ENCODE measurements at regions not wholly inside any gene's neighbourhood (a gene's known extent, or its start where the extent isn't known, plus 50 kb on each side); places are given as distances from the start of the nearest gene placed in this dataset.

DNA sequence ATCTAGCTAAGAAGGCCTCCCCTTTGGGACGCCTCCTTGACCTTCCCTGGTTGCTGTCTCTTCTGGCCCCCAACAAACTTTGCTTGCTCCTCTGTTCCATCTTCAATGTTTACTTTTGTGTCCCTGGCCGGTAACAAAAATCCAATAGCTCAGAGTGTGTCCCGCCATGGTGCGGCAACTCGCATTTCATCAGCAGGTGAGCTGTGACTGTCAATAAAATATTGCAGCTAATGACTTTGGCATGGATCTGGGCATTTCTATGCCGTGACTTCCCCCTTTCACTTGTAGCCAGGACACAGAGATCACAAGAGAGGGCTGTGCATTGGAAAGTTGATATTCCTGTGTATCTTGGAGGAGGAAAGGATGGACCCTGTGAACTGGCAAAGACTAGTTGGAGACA is 317.6 kb downstream of the RPS24 start:
- H3K9me2 ChIP-seq (ENCODE audit: insufficient read depth) = no peaks in the 10 kb centered on the region
- H3K27ac ChIP-seq (ENCODE audit: low read depth, low read length) = no peak overlapping the region
- H3K27me3 ChIP-seq (ENCODE audit: insufficient read depth, low read length) = peaks cover 10% of the 10 kb centered on the region; the same call in 1 of the 2 replicates
- ChIA-PET CTCF (no interaction called here), POLR2A (no interaction called here), RAD21 (ENCODE audit: low non-redundant PET in 1 of 2, low total read pairs in 2 of 2, uncharacterized antibody in 2 of 2, unreplicated experiment in 2 of 2) (no interaction called here)
- H3K4me2 ChIP-seq (ENCODE audit: low read length) = no peak overlapping the region
- no peak overlapping the region for H2AFZ ChIP-seq (ENCODE audit: low read depth, low read length, poor library complexity, severe bottlenecking)
- intact Hi-C loops (cut with micrococcal nuclease) = no loop called here
- H3K9ac ChIP-seq (ENCODE audit: low read length) = no peak overlapping the region
- H3K36me3 ChIP-seq (ENCODE audit: control insufficient read depth in 1 of 2, insufficient read depth in 2 of 2, low read length in 2 of 2) = no peaks in the 10 kb centered on the region
- no TSS peak for BruUV-seq (replicated peaks)
- no peaks in the 10 kb centered on the region for H4K20me1 ChIP-seq (ENCODE audit: insufficient read depth)
- TF ChIP-seq ZNF274 (IDR thresholded peaks at IDR 0.05; ENCODE audit: low read depth, low read length) (no peak), SIN3A (IDR thresholded peaks at IDR 0.05; ENCODE audit: low read depth) (no peak), ZFX (IDR thresholded peaks at IDR 0.05) (no peak), YY1 (IDR thresholded peaks at IDR 0.05; ENCODE audit: extremely low read depth, insufficient replicate concordance, low read depth, low read length) (no peak), FOSL1 (IDR thresholded peaks at IDR 0.05; ENCODE audit: low read depth) (no peak), EZH2phosphoT487 (IDR thresholded peaks at IDR 0.05; ENCODE audit: borderline replicate concordance) (no peak), CTCF (IDR thresholded peaks at IDR 0.05 in 2 of 3, conservative IDR thresholded peaks at IDR 0.05 in 1 of 3; ENCODE audit: borderline replicate concordance in 1 of 3, insufficient read depth in 1 of 3, low read depth in 2 of 3, low read length in 2 of 3) (no peak), JUND (IDR thresholded peaks at IDR 0.05) (no peak), MAX (IDR thresholded peaks at IDR 0.05) (no peak), ELF1 (IDR thresholded peaks at IDR 0.05; ENCODE audit: borderline replicate concordance, low read depth) (no peak), CBX3 (IDR thresholded peaks at IDR 0.05; ENCODE audit: low read depth) (no peak), RAD21 (IDR thresholded peaks at IDR 0.05; ENCODE audit: low read depth) (no peak), EGR1 (IDR thresholded peaks at IDR 0.05; ENCODE audit: low read depth) (no peak), SP1 (IDR thresholded peaks at IDR 0.05; ENCODE audit: low read depth) (no peak)
- TF ChIP-seq, protein P1, sequence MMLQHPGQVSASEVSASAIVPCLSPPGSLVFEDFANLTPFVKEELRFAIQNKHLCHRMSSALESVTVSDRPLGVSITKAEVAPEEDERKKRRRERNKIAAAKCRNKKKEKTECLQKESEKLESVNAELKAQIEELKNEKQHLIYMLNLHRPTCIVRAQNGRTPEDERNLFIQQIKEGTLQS (IDR thresholded peaks at IDR 0.05) = no peak
- TF ChIP-seq, protein P2, sequence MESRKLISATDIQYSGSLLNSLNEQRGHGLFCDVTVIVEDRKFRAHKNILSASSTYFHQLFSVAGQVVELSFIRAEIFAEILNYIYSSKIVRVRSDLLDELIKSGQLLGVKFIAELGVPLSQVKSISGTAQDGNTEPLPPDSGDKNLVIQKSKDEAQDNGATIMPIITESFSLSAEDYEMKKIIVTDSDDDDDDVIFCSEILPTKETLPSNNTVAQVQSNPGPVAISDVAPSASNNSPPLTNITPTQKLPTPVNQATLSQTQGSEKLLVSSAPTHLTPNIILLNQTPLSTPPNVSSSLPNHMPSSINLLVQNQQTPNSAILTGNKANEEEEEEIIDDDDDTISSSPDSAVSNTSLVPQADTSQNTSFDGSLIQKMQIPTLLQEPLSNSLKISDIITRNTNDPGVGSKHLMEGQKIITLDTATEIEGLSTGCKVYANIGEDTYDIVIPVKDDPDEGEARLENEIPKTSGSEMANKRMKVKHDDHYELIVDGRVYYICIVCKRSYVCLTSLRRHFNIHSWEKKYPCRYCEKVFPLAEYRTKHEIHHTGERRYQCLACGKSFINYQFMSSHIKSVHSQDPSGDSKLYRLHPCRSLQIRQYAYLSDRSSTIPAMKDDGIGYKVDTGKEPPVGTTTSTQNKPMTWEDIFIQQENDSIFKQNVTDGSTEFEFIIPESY (IDR thresholded peaks at IDR 0.05; ENCODE audit: extremely low read depth, insufficient replicate concordance, low read length) = no peak
- TF ChIP-seq, protein P3, sequence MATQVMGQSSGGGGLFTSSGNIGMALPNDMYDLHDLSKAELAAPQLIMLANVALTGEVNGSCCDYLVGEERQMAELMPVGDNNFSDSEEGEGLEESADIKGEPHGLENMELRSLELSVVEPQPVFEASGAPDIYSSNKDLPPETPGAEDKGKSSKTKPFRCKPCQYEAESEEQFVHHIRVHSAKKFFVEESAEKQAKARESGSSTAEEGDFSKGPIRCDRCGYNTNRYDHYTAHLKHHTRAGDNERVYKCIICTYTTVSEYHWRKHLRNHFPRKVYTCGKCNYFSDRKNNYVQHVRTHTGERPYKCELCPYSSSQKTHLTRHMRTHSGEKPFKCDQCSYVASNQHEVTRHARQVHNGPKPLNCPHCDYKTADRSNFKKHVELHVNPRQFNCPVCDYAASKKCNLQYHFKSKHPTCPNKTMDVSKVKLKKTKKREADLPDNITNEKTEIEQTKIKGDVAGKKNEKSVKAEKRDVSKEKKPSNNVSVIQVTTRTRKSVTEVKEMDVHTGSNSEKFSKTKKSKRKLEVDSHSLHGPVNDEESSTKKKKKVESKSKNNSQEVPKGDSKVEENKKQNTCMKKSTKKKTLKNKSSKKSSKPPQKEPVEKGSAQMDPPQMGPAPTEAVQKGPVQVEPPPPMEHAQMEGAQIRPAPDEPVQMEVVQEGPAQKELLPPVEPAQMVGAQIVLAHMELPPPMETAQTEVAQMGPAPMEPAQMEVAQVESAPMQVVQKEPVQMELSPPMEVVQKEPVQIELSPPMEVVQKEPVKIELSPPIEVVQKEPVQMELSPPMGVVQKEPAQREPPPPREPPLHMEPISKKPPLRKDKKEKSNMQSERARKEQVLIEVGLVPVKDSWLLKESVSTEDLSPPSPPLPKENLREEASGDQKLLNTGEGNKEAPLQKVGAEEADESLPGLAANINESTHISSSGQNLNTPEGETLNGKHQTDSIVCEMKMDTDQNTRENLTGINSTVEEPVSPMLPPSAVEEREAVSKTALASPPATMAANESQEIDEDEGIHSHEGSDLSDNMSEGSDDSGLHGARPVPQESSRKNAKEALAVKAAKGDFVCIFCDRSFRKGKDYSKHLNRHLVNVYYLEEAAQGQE (IDR thresholded peaks at IDR 0.05; ENCODE audit: low read depth) = no peak
- H3K4me3 ChIP-seq (replicated peaks in 1 of 2; ENCODE audit: low read depth in 1 of 2, low read length in 2 of 2) = no peak overlapping the region
- no peaks in the 10 kb centered on the region for H3K4me1 ChIP-seq (ENCODE audit: control insufficient read depth in 1 of 2, insufficient read depth in 2 of 2, low read length in 2 of 2)
- ATAC-seq (no peak), DNase-seq (ENCODE audit: low read depth, low spot score) (no peak)
- no peaks in the 10 kb centered on the region for H3K9me3 ChIP-seq (ENCODE audit: control insufficient read depth in 1 of 2, insufficient read depth in 1 of 2, low read depth in 1 of 2, low read length in 2 of 2)
- no peaks in the 10 kb centered on the region for H3K79me2 ChIP-seq (ENCODE audit: insufficient read depth, low read length)

All from HCT116 (cell line).